ENCODE measurements at regions not wholly inside any gene's neighbourhood (a gene's known extent, or its start where the extent isn't known, plus 50 kb on each side); places are given as distances from the start of the nearest gene placed in this dataset.

DNA sequence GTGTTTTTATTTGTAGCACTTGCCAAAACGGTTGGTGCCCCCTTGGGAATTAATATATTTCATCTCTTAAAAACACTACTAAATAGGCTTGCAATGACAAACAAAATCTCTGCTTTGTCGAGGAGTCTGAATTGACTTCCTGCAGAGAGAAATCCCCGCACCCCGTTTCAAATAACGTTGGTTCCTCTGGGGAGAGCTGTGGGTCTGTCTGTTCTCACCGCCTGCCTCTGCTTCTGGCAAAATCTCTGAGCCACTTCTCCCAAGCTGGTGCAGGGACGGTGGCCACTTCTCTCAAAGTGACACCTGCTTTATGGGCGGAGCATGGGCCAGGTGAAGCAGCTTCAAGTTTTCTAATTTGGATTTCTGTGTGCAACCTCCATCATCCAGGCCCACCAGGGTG, 186.3 kb upstream of the ADARB2 start:
- Mint-ChIP-seq H3K4me3 (no peak overlapping the region), H3K36me3 (ENCODE audit: low read depth) (no peaks in the 10 kb centered on the region), H3K9me3 (no peaks in the 10 kb centered on the region), H3K4me1 (ENCODE audit: low read depth) (peaks cover 18% of the 10 kb centered on the region), H3K27me3 (ENCODE audit: low read depth) (no peaks in the 10 kb centered on the region), H3K27ac (no peak overlapping the region)
- intact Hi-C loops (cut with micrococcal nuclease) = no loop called here
- CTCF ChIA-PET = no interaction called here
- peak; percentile 12 for DNase-seq

DNA sequence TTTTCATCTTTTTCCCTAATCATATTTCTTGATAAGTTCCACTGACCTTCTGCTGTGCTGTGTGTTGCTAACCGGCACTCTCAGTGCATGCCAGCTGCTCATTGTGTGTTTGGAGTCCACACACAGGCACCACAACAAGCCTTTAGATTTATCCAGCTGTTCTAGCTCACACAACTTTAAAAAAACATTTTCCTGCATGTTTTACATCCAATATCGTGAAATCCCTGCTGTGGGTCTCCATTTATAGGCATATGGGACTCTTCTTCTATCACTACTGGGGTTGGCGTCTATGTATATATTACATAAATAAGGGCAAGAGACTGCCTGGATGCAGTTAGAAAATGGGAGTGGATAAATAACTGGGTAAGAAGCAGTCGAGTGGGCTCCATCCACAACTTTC, 183.6 kb upstream of the ADARB2 start:
- CTCF ChIA-PET = no interaction called here
- no peak overlapping the region for H3K27ac Mint-ChIP-seq
- no peaks in the 10 kb centered on the region for H3K27me3 Mint-ChIP-seq (ENCODE audit: low read depth)
- no peak overlapping the region for H3K4me3 Mint-ChIP-seq
- no peak for DNase-seq
- H3K4me1 Mint-ChIP-seq (ENCODE audit: low read depth) = peaks cover 18% of the 10 kb centered on the region
- intact Hi-C loops (cut with micrococcal nuclease) = no loop called here
- H3K36me3 Mint-ChIP-seq (ENCODE audit: low read depth) = no peaks in the 10 kb centered on the region
- peaks cover 8% of the 10 kb centered on the region for H3K9me3 Mint-ChIP-seq

DNA sequence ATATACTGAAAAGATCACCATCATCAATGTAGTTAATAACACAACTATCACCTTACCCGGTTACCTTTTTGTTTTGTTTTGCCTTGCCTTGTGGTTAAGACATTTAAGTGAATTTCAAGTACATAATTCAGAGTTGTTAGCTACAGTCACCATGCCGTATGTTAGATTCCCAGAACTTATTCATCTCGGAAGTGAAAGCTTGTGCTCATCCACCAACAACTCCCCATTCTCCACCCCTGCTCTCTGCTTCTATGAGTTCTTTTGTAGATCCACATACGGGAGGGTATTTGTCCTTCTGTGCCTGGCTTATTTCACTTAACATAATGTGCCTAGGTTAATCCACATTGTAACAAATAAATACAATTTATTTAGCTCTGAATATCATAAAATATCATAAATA, 182.8 kb upstream of the ADARB2 start:
- intact Hi-C loops (cut with micrococcal nuclease) = no loop called here
- peaks cover 18% of the 10 kb centered on the region for H3K4me1 Mint-ChIP-seq (ENCODE audit: low read depth)

DNA sequence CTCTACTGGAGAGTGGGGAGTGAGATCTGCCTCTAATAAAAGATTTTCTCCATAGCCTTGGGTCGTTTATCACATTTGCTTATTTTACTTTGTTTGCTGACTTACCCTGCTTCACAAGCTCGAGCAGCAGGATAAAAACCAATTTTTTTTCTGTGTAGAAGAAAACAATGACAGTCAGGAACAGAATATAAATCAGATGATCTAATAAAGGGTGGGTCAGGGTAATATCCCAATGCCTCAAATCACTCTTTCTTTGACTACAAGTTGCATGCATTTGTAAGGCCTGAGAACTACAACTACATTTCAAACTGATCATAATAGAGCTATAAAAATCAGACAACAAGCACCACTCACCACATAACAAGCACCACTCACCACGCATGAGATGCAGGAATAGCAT, 174.4 kb upstream of the ADARB2 start:
- Mint-ChIP-seq H3K27ac (no peak overlapping the region), H3K27me3 (ENCODE audit: low read depth) (no peaks in the 10 kb centered on the region), H3K4me3 (no peak overlapping the region), H3K36me3 (ENCODE audit: low read depth) (no peaks in the 10 kb centered on the region), H3K4me1 (ENCODE audit: low read depth) (no peaks in the 10 kb centered on the region), H3K9me3 (no peaks in the 10 kb centered on the region)
- intact Hi-C loops (cut with micrococcal nuclease) = no loop called here
- CTCF ChIA-PET = interaction anchor here (0.6 kb wide), 1 partner anchor 399 kb away, joined by 3 read pairs; no protein-coding TSS in a partner anchor
- DNase-seq = no peak

More for the DNA sequence above, 182.8 kb upstream of the ADARB2 start:
- CTCF ChIA-PET = no interaction called here
- H3K4me3 Mint-ChIP-seq = no peak overlapping the region
- peaks cover 8% of the 10 kb centered on the region for H3K9me3 Mint-ChIP-seq
- no peak for DNase-seq
- H3K27me3 Mint-ChIP-seq (ENCODE audit: low read depth) = no peaks in the 10 kb centered on the region
- no peak overlapping the region for H3K27ac Mint-ChIP-seq
- H3K36me3 Mint-ChIP-seq (ENCODE audit: low read depth) = no peaks in the 10 kb centered on the region

DNA sequence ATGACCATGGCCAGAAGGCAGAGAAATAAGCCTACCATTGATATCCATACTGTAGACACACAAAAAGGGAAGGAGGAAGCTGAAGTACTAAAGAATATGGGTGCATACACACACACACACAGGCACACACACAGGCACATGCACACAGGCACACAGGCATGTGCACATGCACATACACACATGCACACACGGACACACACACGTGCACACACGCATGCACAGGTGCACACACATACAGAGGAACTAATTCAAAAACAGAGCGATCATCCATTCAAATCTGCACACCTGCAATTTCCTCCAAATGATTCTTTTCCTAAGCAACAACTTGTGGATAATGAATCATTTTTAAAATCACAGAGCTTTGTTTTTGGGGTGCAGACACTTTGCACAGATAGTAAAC, 166.7 kb upstream of the ADARB2 start:
- Mint-ChIP-seq H3K4me3 (no peak overlapping the region), H3K27me3 (ENCODE audit: low read depth) (peaks cover 7% of the 10 kb centered on the region), H3K27ac (no peak overlapping the region), H3K4me1 (ENCODE audit: low read depth) (no peaks in the 10 kb centered on the region), H3K9me3 (no peaks in the 10 kb centered on the region), H3K36me3 (ENCODE audit: low read depth) (no peaks in the 10 kb centered on the region)
- DNase-seq = no peak
- intact Hi-C loops (cut with micrococcal nuclease) = no loop called here
- CTCF ChIA-PET = no interaction called here

DNA sequence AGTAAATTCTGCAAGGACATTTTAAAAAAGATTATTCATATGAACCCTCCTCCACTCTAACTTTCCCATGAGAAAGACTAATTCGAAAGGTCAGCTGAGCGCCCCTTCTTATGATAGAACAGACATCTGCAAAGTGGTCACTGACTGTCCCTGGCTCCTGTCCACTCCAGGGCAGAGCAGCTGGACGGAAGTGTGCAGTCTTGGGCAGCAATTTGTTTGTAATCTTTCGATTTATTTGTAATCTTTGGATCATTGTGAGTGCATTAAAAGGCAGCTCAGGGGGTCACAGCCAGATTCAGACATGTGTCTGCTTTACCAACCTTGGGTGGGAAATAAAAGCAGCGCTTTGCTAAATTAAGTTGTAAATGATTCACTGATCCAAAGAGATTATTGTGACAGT, 158.8 kb upstream of the ADARB2 start:
- no peak for DNase-seq
- Mint-ChIP-seq H3K4me1 (ENCODE audit: low read depth) (no peaks in the 10 kb centered on the region), H3K27ac (no peak overlapping the region), H3K36me3 (ENCODE audit: low read depth) (no peaks in the 10 kb centered on the region), H3K4me3 (no peak overlapping the region), H3K27me3 (ENCODE audit: low read depth) (no peaks in the 10 kb centered on the region), H3K9me3 (no peaks in the 10 kb centered on the region)
- intact Hi-C loops (cut with micrococcal nuclease) = no loop called here
- CTCF ChIA-PET = no interaction called here

DNA sequence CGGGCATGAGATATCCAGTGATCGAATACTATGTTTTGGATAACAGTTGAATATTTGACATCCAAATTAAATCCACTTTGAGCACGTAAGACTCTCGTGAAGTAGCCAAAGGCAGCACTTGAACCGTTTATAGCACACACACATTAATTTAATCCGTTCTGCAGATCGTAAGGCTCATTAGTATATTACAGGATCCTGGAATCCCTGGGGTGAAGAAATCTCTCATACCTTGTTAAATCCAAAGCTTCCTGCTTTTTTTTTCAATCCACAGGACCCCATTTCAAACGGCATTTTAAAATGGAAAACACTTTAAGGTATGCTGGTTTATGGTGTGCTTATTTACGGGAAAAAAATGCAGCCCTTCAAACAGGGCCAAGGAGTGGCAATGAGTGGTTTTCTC, 158.4 kb upstream of the ADARB2 start:
- Mint-ChIP-seq H3K9me3 (no peaks in the 10 kb centered on the region), H3K4me3 (no peak overlapping the region), H3K4me1 (ENCODE audit: low read depth) (no peaks in the 10 kb centered on the region), H3K27me3 (ENCODE audit: low read depth) (no peaks in the 10 kb centered on the region), H3K36me3 (ENCODE audit: low read depth) (no peaks in the 10 kb centered on the region), H3K27ac (no peak overlapping the region)
- CTCF ChIA-PET = no interaction called here
- intact Hi-C loops (cut with micrococcal nuclease) = no loop called here
- no peak for DNase-seq

DNA sequence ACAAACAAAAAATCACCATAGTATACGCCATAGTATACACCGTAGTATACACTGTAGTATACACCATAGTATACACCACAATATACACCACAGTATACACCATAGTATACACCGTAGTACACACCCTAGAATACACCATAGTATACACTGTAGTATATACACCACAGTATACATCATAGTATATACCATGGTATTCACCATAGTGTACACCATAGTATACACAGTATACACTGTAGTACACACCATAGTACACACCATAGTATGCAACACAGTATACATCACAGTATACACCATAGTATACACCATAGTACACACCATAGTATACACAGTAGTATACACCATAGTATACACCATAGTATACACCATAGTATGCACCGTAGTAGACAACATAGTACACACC, 157.6 kb upstream of the ADARB2 start:
- Mint-ChIP-seq H3K36me3 (ENCODE audit: low read depth) (no peaks in the 10 kb centered on the region), H3K27ac (no peak overlapping the region), H3K27me3 (ENCODE audit: low read depth) (no peaks in the 10 kb centered on the region), H3K4me3 (no peak overlapping the region), H3K9me3 (no peaks in the 10 kb centered on the region), H3K4me1 (ENCODE audit: low read depth) (no peaks in the 10 kb centered on the region)
- no peak for DNase-seq
- intact Hi-C loops (cut with micrococcal nuclease) = no loop called here
- CTCF ChIA-PET = no interaction called here

DNA sequence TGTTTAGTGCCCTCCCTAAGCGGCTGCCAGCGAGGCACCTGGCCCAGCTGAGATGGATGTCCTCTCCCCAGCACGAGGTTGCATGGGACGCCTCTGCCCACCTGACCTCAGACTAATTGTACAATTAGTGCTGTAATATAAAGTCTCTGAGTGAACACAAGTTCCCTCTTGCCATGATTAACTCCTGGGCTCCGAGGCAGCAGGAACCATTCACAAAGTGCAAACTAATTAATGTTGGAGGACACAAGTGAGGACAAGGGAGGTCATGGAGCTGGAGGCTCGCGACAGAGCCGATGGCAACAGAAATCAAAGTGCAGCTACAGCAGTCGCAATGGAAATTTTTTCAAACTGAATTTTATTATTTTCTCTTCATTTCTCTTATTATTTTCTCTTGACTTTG, 156.6 kb upstream of the ADARB2 start:
- Mint-ChIP-seq H3K36me3 (ENCODE audit: low read depth) (no peaks in the 10 kb centered on the region), H3K4me3 (no peak overlapping the region), H3K9me3 (no peaks in the 10 kb centered on the region), H3K4me1 (ENCODE audit: low read depth) (no peaks in the 10 kb centered on the region), H3K27me3 (ENCODE audit: low read depth) (no peaks in the 10 kb centered on the region), H3K27ac (no peak overlapping the region)
- DNase-seq = no peak
- intact Hi-C loops (cut with micrococcal nuclease) = no loop called here
- CTCF ChIA-PET = interaction anchor here (0.6 kb wide), 1 partner anchor 613 kb away, joined by 3 read pairs; no protein-coding TSS in a partner anchor

DNA sequence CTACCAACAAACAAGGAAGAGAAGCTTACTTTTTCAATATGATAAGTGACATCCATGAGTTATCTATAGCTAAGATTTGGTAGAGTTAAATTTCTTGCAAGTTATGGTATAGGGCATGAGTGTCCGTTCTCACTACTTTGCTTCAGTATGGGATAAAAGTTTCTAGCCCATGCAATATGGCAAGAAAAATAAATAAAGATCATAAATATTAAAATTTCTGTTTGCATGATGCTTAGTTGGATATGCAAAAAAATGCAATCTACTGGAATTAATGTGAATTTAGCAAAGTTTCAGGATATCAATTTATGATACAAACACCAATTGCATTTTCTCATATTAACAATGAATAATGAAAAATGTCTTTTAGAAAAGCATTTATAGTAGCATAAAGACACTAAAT, 148.7 kb upstream of the ADARB2 start:
- no peak for DNase-seq
- H3K4me3 Mint-ChIP-seq = no peak overlapping the region
- no peaks in the 10 kb centered on the region for H3K36me3 Mint-ChIP-seq (ENCODE audit: low read depth)
- H3K27ac Mint-ChIP-seq = no peak overlapping the region
- H3K9me3 Mint-ChIP-seq = peaks cover 11% of the 10 kb centered on the region
- intact Hi-C loops (cut with micrococcal nuclease) = no loop called here
- H3K4me1 Mint-ChIP-seq (ENCODE audit: low read depth) = no peaks in the 10 kb centered on the region
- CTCF ChIA-PET = no interaction called here
- peaks cover 3% of the 10 kb centered on the region for H3K27me3 Mint-ChIP-seq (ENCODE audit: low read depth)

DNA sequence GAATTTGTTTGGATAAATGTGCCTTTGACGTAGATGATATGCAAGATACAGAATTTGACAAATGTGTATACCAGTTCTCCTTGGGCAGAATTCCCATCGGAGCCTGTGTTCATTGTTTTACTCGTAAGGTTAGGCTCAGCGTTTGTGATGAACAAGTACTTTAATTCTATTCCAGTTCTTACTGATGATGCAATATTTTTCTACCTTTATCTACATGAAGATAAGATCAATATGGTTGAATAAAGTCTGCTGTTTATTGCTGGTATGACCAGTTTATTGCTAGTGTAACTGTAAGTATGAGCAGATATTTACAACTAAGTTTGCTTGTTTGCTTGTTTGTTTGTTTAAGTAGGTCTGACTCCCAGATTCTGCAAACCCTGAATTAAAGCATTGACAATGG, 145.4 kb upstream of the ADARB2 start:
- Mint-ChIP-seq H3K27ac (no peak overlapping the region), H3K27me3 (ENCODE audit: low read depth) (no peaks in the 10 kb centered on the region), H3K36me3 (ENCODE audit: low read depth) (no peaks in the 10 kb centered on the region), H3K4me3 (no peak overlapping the region), H3K9me3 (peaks cover 11% of the 10 kb centered on the region), H3K4me1 (ENCODE audit: low read depth) (no peaks in the 10 kb centered on the region)
- DNase-seq = no peak
- CTCF ChIA-PET = no interaction called here
- intact Hi-C loops (cut with micrococcal nuclease) = no loop called here

DNA sequence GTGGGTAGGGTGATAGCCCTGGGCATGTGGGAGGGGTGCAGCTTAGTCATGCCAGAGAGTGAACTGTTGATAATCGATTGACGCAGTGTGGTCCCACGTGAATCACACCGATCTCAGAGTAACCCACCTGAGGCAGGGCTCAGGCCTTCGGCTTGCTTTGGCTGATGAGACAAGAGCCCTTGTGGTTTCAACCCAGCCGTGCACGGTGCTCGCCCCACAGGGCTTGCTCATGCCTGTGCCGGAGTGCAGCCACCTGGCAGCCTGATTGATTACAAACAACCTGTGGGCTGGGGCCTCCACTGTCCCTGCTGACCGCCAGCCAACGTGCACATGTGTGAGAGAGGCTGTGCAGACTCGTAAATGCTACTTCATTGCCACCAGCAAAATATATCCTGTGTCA, 144.9 kb upstream of the ADARB2 start:
- DNase-seq = no peak
- H3K4me1 Mint-ChIP-seq (ENCODE audit: low read depth) = no peaks in the 10 kb centered on the region
- intact Hi-C loops (cut with micrococcal nuclease) = no loop called here
- no peaks in the 10 kb centered on the region for H3K36me3 Mint-ChIP-seq (ENCODE audit: low read depth)
- no peaks in the 10 kb centered on the region for H3K27me3 Mint-ChIP-seq (ENCODE audit: low read depth)
- H3K4me3 Mint-ChIP-seq = no peak overlapping the region
- H3K9me3 Mint-ChIP-seq = peaks cover 11% of the 10 kb centered on the region
- no peak overlapping the region for H3K27ac Mint-ChIP-seq
- CTCF ChIA-PET = no interaction called here

DNA sequence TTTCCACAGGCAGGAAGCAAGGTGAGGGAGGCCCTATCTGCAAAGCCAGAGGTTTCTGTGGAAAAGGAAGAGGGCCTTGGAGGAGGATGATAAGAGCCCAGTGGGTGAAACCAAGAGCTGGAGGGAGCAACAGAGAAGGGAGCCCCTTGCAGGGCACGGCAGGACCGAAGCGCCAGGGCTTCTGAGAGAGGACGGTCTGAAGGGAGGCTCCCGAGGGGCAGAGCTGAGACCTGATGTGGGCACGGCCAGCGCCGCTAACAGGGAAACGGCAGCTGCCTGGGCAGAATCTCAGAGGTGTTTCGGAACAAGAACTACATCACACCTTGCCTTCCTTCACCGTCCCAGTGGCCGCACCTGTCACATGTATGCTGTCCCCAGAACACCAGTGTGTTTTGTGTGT, 144.3 kb upstream of the ADARB2 start:
- H3K36me3 Mint-ChIP-seq (ENCODE audit: low read depth) = no peaks in the 10 kb centered on the region
- CTCF ChIA-PET = no interaction called here
- no peaks in the 10 kb centered on the region for H3K27me3 Mint-ChIP-seq (ENCODE audit: low read depth)
- intact Hi-C loops (cut with micrococcal nuclease) = no loop called here
- no peaks in the 10 kb centered on the region for H3K4me1 Mint-ChIP-seq (ENCODE audit: low read depth)
- H3K9me3 Mint-ChIP-seq = peaks cover 9% of the 10 kb centered on the region
- no peak overlapping the region for H3K4me3 Mint-ChIP-seq
- H3K27ac Mint-ChIP-seq = no peak overlapping the region
- no peak for DNase-seq

DNA sequence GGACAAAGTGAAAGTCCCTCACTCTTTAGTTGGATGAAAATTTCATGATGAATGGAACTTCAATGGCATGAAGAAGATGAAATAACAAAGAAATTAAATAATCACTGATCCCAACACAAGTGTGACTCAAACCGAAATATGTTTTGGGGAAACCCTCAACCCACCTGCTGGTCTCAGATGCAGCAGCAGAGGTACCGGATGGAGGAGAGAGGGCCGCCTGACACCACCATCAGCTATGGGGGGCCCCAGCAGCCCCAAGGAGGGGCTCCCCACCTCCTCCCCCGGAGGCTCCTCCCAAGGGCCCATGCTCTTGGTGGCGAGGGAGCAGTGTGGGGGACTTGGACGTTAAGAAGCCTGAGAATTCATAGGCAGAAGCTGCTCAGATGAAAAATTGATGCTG, 137.2 kb upstream of the ADARB2 start:
- Mint-ChIP-seq H3K27me3 (ENCODE audit: low read depth) (no peaks in the 10 kb centered on the region), H3K9me3 (no peaks in the 10 kb centered on the region), H3K36me3 (ENCODE audit: low read depth) (no peaks in the 10 kb centered on the region), H3K4me1 (ENCODE audit: low read depth) (no peaks in the 10 kb centered on the region), H3K27ac (no peak overlapping the region), H3K4me3 (no peak overlapping the region)
- DNase-seq = no peak
- CTCF ChIA-PET = no interaction called here
- intact Hi-C loops (cut with micrococcal nuclease) = no loop called here

Data from activated naive CD4-positive, alpha-beta T cell treated with anti-CD3 and anti-CD28 coated beads for 36 hours (primary cell).